ENCODE measurements at regions not wholly inside any gene's neighbourhood (a gene's known extent, or its start where the extent isn't known, plus 50 kb on each side); places are given as distances from the start of the nearest gene placed in this dataset.

GRCh38 chr18:51915176-51915575 lies 424.8 kb upstream of the DCC start:
- TF ChIP-seq CTCF (IDR thresholded peaks at IDR 0.05) = no peak
- TF ChIP-seq EZH2 (IDR thresholded peaks at IDR 0.05) = no peak
- no peak for TF ChIP-seq EZH2phosphoT487 (IDR thresholded peaks at IDR 0.05)

All from neural progenitor cell (in vitro differentiated cells).